KMS-11 (cell line): ENCODE measurements at regions not wholly inside any gene's neighbourhood (a gene's known extent, or its start where the extent isn't known, plus 50 kb on each side); places are given as distances from the start of the nearest gene placed in this dataset.

Experiments used
- H2AFZ ChIP-seq: fragments of 200-600 bp; sonication (generic); 2 replicates; pipeline ENCODE4 v1.6.1; 2016; ENCODE audit warnings: antibody characterized with exemption, mixed run types, low read depth
- H3K27ac ChIP-seq: fragments of 200-600 bp; sonication (generic); 2 replicates; pipeline ENCODE4 v1.6.1; 2016; ENCODE audit warnings: mild to moderate bottlenecking, mixed run types
- H3K27me3 ChIP-seq: fragments of 200-600 bp; sonication (generic); 2 replicates; pipeline ENCODE4 v1.6.1; 2017; ENCODE audit warnings: mild to moderate bottlenecking, low read depth, mixed run types, moderate library complexity; ENCODE audit not compliant: insufficient read depth
- H3K36me3 ChIP-seq: fragments of 200-600 bp; sonication (generic); 2 replicates; pipeline ENCODE4 v1.6.1; 2017; ENCODE audit warnings: mild to moderate bottlenecking, mixed run types; ENCODE audit not compliant: insufficient read depth
- H3K4me1 ChIP-seq: fragments of 200-600 bp; sonication (generic); 2 replicates; pipeline ENCODE4 v1.6.1; 2016; ENCODE audit warnings: mild to moderate bottlenecking, low read depth, mixed run types; ENCODE audit not compliant: poor library complexity, severe bottlenecking
- H3K4me2 ChIP-seq: fragments of 200-600 bp; sonication (generic); 2 replicates; pipeline ENCODE4 v1.7.0; 2016; ENCODE audit warnings: mild to moderate bottlenecking, mixed run types
- H3K4me3 ChIP-seq: fragments of 200-600 bp; sonication (generic); IDR thresholded peaks from 2 replicates; pipeline ENCODE4 v1.6.1; 2017; ENCODE audit warnings: low read depth, low read length, mixed read lengths; ENCODE audit not compliant: insufficient read depth
- H3K79me2 ChIP-seq: fragments of 200-600 bp; sonication (generic); 2 replicates; pipeline ENCODE4 v1.6.1; 2016; ENCODE audit warnings: low read depth, mixed run types; ENCODE audit not compliant: insufficient read depth
- H3K9ac ChIP-seq: fragments of 200-600 bp; sonication (generic); 2 replicates; pipeline ENCODE4 v1.6.1; 2016; ENCODE audit warnings: mild to moderate bottlenecking, mixed run types
- H4K20me1 ChIP-seq: fragments of 200-600 bp; sonication (generic); 2 replicates; pipeline ENCODE4 v1.6.1; 2016; ENCODE audit warnings: mild to moderate bottlenecking, mixed run types; ENCODE audit not compliant: insufficient read depth
- TF ChIP-seq, protein P1 (sequence below): fragments of 200-600 bp; sonication (generic); conservative IDR thresholded peaks from 2 replicates; pipeline ENCODE4 v1.6.1; 2017; ENCODE audit warnings: low read depth, mild to moderate bottlenecking, antibody characterized with exemption, low read length, moderate library complexity, mixed read lengths

DNA sequence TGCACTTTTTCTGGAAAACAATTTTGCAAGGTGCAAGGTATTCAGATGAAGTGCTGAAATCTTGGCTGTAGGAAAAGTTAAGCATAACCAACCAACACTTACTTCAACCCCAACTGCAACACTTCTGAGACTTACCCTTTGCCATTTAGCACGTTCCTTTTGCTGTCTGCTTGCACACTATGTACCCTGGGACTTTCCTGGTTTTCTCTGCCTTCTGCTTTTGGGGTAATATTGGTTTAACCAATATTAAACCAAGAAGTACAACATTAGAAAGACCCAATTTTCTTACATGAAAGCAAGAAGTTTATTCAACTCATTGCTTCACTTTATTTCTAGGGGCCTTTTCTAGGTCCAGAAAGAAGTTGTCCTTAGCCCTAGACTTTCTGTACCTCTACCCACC, 193.0 kb downstream of the HLX start:
- Histone ChIP-seq H3K9ac (no peak overlapping the region), H3K4me2 (no peak overlapping the region), H3K79me2 (no peaks in the 10 kb centered on the region), H3K4me1 (no peaks in the 10 kb centered on the region), H3K27me3 (no peaks in the 10 kb centered on the region), H3K27ac (no peak overlapping the region), H4K20me1 (no peaks in the 10 kb centered on the region), H2AFZ (no peak overlapping the region), H3K4me3 (no peak overlapping the region), H3K36me3 (no peaks in the 10 kb centered on the region)
- TF ChIP-seq, protein P1, sequence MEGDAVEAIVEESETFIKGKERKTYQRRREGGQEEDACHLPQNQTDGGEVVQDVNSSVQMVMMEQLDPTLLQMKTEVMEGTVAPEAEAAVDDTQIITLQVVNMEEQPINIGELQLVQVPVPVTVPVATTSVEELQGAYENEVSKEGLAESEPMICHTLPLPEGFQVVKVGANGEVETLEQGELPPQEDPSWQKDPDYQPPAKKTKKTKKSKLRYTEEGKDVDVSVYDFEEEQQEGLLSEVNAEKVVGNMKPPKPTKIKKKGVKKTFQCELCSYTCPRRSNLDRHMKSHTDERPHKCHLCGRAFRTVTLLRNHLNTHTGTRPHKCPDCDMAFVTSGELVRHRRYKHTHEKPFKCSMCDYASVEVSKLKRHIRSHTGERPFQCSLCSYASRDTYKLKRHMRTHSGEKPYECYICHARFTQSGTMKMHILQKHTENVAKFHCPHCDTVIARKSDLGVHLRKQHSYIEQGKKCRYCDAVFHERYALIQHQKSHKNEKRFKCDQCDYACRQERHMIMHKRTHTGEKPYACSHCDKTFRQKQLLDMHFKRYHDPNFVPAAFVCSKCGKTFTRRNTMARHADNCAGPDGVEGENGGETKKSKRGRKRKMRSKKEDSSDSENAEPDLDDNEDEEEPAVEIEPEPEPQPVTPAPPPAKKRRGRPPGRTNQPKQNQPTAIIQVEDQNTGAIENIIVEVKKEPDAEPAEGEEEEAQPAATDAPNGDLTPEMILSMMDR = no peak

DNA sequence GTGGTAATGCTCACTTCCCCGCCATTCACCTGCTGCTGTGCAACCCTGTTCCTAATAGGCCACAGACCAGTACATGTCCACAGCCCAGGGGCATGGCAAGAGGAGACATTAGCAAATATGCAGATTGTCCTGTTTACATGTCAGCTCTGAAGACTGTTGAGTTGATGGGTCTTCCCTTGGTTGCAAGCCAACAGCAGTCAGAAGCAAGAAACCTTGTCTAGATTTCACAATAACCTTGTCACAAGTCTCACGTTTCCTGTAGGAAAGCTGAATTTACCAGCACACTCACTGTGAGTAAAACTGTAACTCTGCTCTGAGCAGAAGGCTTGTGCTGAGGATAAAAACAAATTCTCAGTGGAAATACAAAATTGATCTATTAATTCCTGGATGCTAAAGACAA, 195.1 kb downstream of the HLX start:
- H3K36me3 ChIP-seq = no peaks in the 10 kb centered on the region
- H3K79me2 ChIP-seq = no peaks in the 10 kb centered on the region
- no peak overlapping the region for H3K4me3 ChIP-seq
- no peak overlapping the region for H2AFZ ChIP-seq
- no peak overlapping the region for H3K27ac ChIP-seq
- H3K9ac ChIP-seq = no peak overlapping the region
- TF ChIP-seq, protein P1 = no peak
- no peaks in the 10 kb centered on the region for H4K20me1 ChIP-seq
- no peaks in the 10 kb centered on the region for H3K27me3 ChIP-seq
- H3K4me1 ChIP-seq = no peaks in the 10 kb centered on the region
- no peak overlapping the region for H3K4me2 ChIP-seq

GRCh38 chr1:221075911-221076310, 196.7 kb downstream of the HLX start:
- TF ChIP-seq, protein P1 = no peak
- Histone ChIP-seq H3K4me2 (no peak overlapping the region), H3K27ac (no peak overlapping the region), H3K27me3 (no peaks in the 10 kb centered on the region), H3K4me3 (no peak overlapping the region), H3K4me1 (no peaks in the 10 kb centered on the region), H3K36me3 (no peaks in the 10 kb centered on the region), H4K20me1 (no peaks in the 10 kb centered on the region), H3K79me2 (no peaks in the 10 kb centered on the region), H2AFZ (no peak overlapping the region), H3K9ac (no peak overlapping the region)

- TF ChIP-seq, protein P1 = no peak
- Histone ChIP-seq H3K36me3 (no peaks in the 10 kb centered on the region), H3K4me2 (no peak overlapping the region), H2AFZ (no peak overlapping the region), H3K27me3 (no peaks in the 10 kb centered on the region), H4K20me1 (no peaks in the 10 kb centered on the region), H3K9ac (no peak overlapping the region), H3K27ac (no peak overlapping the region), H3K4me3 (no peak overlapping the region), H3K4me1 (no peaks in the 10 kb centered on the region), H3K79me2 (no peaks in the 10 kb centered on the region)
Observed at GRCh38 chr1:221076391-221076811, 197.2 kb downstream of the HLX start.
